Neuronal stem cell (in vitro differentiated cells): ENCODE measurements at regions not wholly inside any gene's neighbourhood (a gene's known extent, or its start where the extent isn't known, plus 50 kb on each side); places are given as distances from the start of the nearest gene placed in this dataset.

Source experiments
- DNase-seq: peaks from one replicate; pipeline ENCODE4 v3.0.0-alpha.2; 2013; ENCODE audit warnings: low spot score
- H2AFZ ChIP-seq: one replicate; pipeline ENCODE4 v1.6.1; 2013; ENCODE audit warnings: mild to moderate bottlenecking, low read length, inconsistent platforms
- H2AK5ac ChIP-seq: 2 replicates; pipeline ENCODE4 v1.6.1; 2013; ENCODE audit warnings: low read depth, mild to moderate bottlenecking, inconsistent platforms, low read length, moderate library complexity, mixed read lengths
- H2BK120ac ChIP-seq: 2 replicates; pipeline ENCODE4 v1.6.1; 2013; ENCODE audit warnings: low read depth, mild to moderate bottlenecking, inconsistent platforms, low read length, moderate library complexity, mixed read lengths
- H2BK12ac ChIP-seq: one replicate; pipeline ENCODE4 v1.6.1; 2013; ENCODE audit warnings: low read length, inconsistent platforms
- H2BK15ac ChIP-seq: 2 replicates; pipeline ENCODE4 v1.6.1; 2013; ENCODE audit warnings: mild to moderate bottlenecking, low read length, inconsistent platforms, mixed read lengths
- H2BK5ac ChIP-seq: one replicate; pipeline ENCODE4 v1.6.1; 2013; ENCODE audit warnings: inconsistent platforms, mild to moderate bottlenecking, low read length, moderate library complexity
- H3K14ac ChIP-seq: one replicate; pipeline ENCODE4 v1.6.1; 2013; ENCODE audit warnings: low read length, inconsistent platforms
- H3K18ac ChIP-seq: 2 replicates; pipeline ENCODE4 v1.6.1; 2013; ENCODE audit warnings: low read length, inconsistent platforms
- H3K23ac ChIP-seq: 2 replicates; pipeline ENCODE4 v1.6.1; 2013; ENCODE audit warnings: low read depth, mild to moderate bottlenecking, mixed read lengths, low read length, inconsistent platforms; ENCODE audit not compliant: poor library complexity
- H3K27ac ChIP-seq: replicated peaks from 3 replicates; pipeline ENCODE4 v1.5.1; 2013; ENCODE audit warnings: low read length, inconsistent platforms
- H3K27me3 ChIP-seq, 3 experiments: 2 replicates each; pipeline ENCODE4 v1.6.1; 2013; ENCODE audit warnings: low read length in 3 of 3, mild to moderate bottlenecking in 2 of 3, inconsistent platforms in 1 of 3, low read depth in 1 of 3, mixed read lengths in 1 of 3, moderate library complexity in 1 of 3; ENCODE audit not compliant: control insufficient read depth in 3 of 3, insufficient read depth in 3 of 3
- H3K36me3 ChIP-seq, 2 donors: replicated peaks in 1 of 2; 2 replicates each; pipeline ENCODE4 v1.6.1; 2013; ENCODE audit warnings: low read length in 2 of 2; ENCODE audit not compliant: control insufficient read depth in 2 of 2, insufficient read depth in 2 of 2
- H3K4ac ChIP-seq: 2 replicates; pipeline ENCODE4 v1.6.1; 2013; ENCODE audit warnings: inconsistent platforms, mild to moderate bottlenecking, low read length, moderate library complexity
- H3K4me1 ChIP-seq, 2 donors: 1 replicate in 1 of 2; 2 replicates in 1 of 2; pipeline ENCODE4 v1.6.1; 2013; ENCODE audit warnings: low read length in 2 of 2, low read depth in 1 of 2; ENCODE audit not compliant: control insufficient read depth in 2 of 2, insufficient read depth in 1 of 2
- H3K4me2 ChIP-seq: one replicate; pipeline ENCODE4 v1.6.1; 2013; ENCODE audit warnings: mild to moderate bottlenecking, low read length, inconsistent platforms; ENCODE audit not compliant: insufficient read depth, poor library complexity, severe bottlenecking
- H3K4me3 ChIP-seq, 2 donors: 2 replicates each; pipeline ENCODE4 v1.5.1; 2013; ENCODE audit warnings: low read length in 2 of 2, mild to moderate bottlenecking in 2 of 2, inconsistent platforms in 1 of 2, moderate library complexity in 1 of 2
- H3K79me1 ChIP-seq: one replicate; pipeline ENCODE4 v1.6.1; 2013; ENCODE audit warnings: low read depth, mild to moderate bottlenecking, inconsistent platforms, low read length, moderate library complexity
- H3K9ac ChIP-seq: one replicate; pipeline ENCODE4 v1.6.1; 2013; ENCODE audit warnings: mild to moderate bottlenecking, low read depth, low read length, inconsistent platforms; ENCODE audit not compliant: poor library complexity
- H3K9me3 ChIP-seq, 2 donors: replicated peaks in 1 of 2; 2 replicates each; pipeline versions ENCODE3 to v1.6.1; 2013; ENCODE audit warnings: low read length in 2 of 2, mild to moderate bottlenecking in 2 of 2, inconsistent platforms in 1 of 2, low read depth in 1 of 2, mixed read lengths in 1 of 2, moderate library complexity in 1 of 2; ENCODE audit not compliant: control insufficient read depth in 2 of 2, insufficient read depth in 1 of 2
- H4K8ac ChIP-seq: one replicate; pipeline ENCODE4 v1.6.1; 2013; ENCODE audit warnings: low read depth, mild to moderate bottlenecking, inconsistent platforms, low read length, moderate library complexity
- H4K91ac ChIP-seq: one replicate; pipeline ENCODE4 v1.6.1; 2013; ENCODE audit warnings: low read length, low read depth, mild to moderate bottlenecking, inconsistent platforms; ENCODE audit not compliant: poor library complexity
- WGBS, 2 donors: extraction: QIAGEN DNeasy Blood & Tissue Kit; methylation state at CpG; one replicate each; pipeline ENCODE4 v1.1.7; 2013; ENCODE audit warnings: missing lambda C conversion rate in 2 of 2, mixed read lengths in 1 of 2; ENCODE audit not compliant: insufficient read length in 2 of 2, insufficient replicate concordance in 1 of 2; ENCODE audit errors: extremely low coverage in 2 of 2; 5-methylcytosine and 5-hydroxymethylcytosine counted together

GRCh38 chr7:126227055-126227454 lies 1025.7 kb downstream of the GRM8 start:
- Histone ChIP-seq H3K27me3 (no peaks in the 10 kb centered on the region), H2AK5ac (no peak overlapping the region), H3K9me3 (no peaks in the 10 kb centered on the region), H3K4me2 (no peak overlapping the region), H3K14ac (no peak overlapping the region), H3K36me3 (no peaks in the 10 kb centered on the region), H3K4me3 (no peak overlapping the region), H3K23ac (no peak overlapping the region), H3K27ac (no peak overlapping the region), H4K8ac (no peak overlapping the region), H2BK120ac (no peak overlapping the region), H3K4ac (no peak overlapping the region), H4K91ac (no peak overlapping the region), H2BK5ac (no peak overlapping the region), H2BK12ac (no peak overlapping the region), H3K18ac (no peak overlapping the region), H3K79me1 (no peaks in the 10 kb centered on the region), H2AFZ (no peak overlapping the region), H3K9ac (no peak overlapping the region), H3K4me1 (peaks cover 0 to 6% of the 10 kb centered on the region in 2 donors), H2BK15ac (no peak overlapping the region)
- no peak for DNase-seq

GRCh38 chr7:126223729-126224128 lies 1029.0 kb downstream of the GRM8 start:
- no peak overlapping the region for H2AFZ ChIP-seq

GRCh38 chr7:126222782-126223181 lies 1030.0 kb downstream of the GRM8 start:
- Histone ChIP-seq H4K91ac (no peak overlapping the region), H3K79me1 (no peaks in the 10 kb centered on the region), H2BK5ac (no peak overlapping the region), H3K36me3 (peaks cover 0 to 2% of the 10 kb centered on the region in 2 donors), H2BK15ac (no peak overlapping the region), H2BK120ac (no peak overlapping the region), H3K4ac (no peak overlapping the region), H3K27me3 (no peaks in the 10 kb centered on the region), H3K18ac (no peak overlapping the region), H3K9ac (no peak overlapping the region), H2BK12ac (no peak overlapping the region), H4K8ac (no peak overlapping the region), H3K4me2 (no peak overlapping the region), H3K4me3 (no peak overlapping the region), H3K14ac (no peak overlapping the region), H2AFZ (peak overlapping the region; percentile 17), H3K9me3 (peaks cover 0 to 2% of the 10 kb centered on the region in 2 donors), H3K23ac (no peak overlapping the region), H3K4me1 (no peaks in the 10 kb centered on the region), H2AK5ac (no peak overlapping the region), H3K27ac (no peak overlapping the region)
- no peak for DNase-seq
- WGBS, 2 donors: no CpG with 5 or more reads among the region's 3 CpGs

More at GRCh38 chr7:126223729-126224128, 1029.0 kb downstream of the GRM8 start:
- no peak overlapping the region for H2AK5ac ChIP-seq
- no peak overlapping the region for H3K4me3 ChIP-seq
- H3K27me3 ChIP-seq: no peaks in the 10 kb centered on the region
- H4K91ac ChIP-seq: no peak overlapping the region
- no peak overlapping the region for H2BK12ac ChIP-seq
- no peak overlapping the region for H4K8ac ChIP-seq
- no peak overlapping the region for H3K14ac ChIP-seq
- DNase-seq: no peak
- H2BK5ac ChIP-seq: no peak overlapping the region
- no peak overlapping the region for H3K27ac ChIP-seq
- H3K4me1 ChIP-seq: no peaks in the 10 kb centered on the region
- no peak overlapping the region for H3K4ac ChIP-seq
- H3K36me3 ChIP-seq: peaks cover 0 to under 1% of the 10 kb centered on the region in 2 donors
- no peak overlapping the region for H3K23ac ChIP-seq
- no CpG with 5 or more reads among the region's 3 CpGs for whole genome bisulfite sequencing, 2 donors
- H2BK120ac ChIP-seq: no peak overlapping the region
- no peak overlapping the region for H2BK15ac ChIP-seq
- H3K79me1 ChIP-seq: no peaks in the 10 kb centered on the region
- H3K4me2 ChIP-seq: no peak overlapping the region
- H3K9ac ChIP-seq: no peak overlapping the region
- H3K9me3 ChIP-seq: peaks cover 0 to under 1% of the 10 kb centered on the region in 2 donors
- peak overlapping the region; percentile 21 for H3K18ac ChIP-seq

GRCh38 chr7:126215785-126216184 lies 1037.0 kb downstream of the GRM8 start:
- no CpG with 5 or more reads among the region's 2 CpGs for WGBS, 2 donors
- no peak overlapping the region for H2BK15ac ChIP-seq
- no peak overlapping the region for H3K9ac ChIP-seq
- H3K4me2 ChIP-seq: no peak overlapping the region
- no peaks in the 10 kb centered on the region for H3K4me1 ChIP-seq
- H4K91ac ChIP-seq: no peak overlapping the region
- H3K14ac ChIP-seq: no peak overlapping the region
- no peak overlapping the region for H2BK5ac ChIP-seq
- no peak overlapping the region for H3K18ac ChIP-seq
- no peak overlapping the region for H4K8ac ChIP-seq
- no peak overlapping the region for H3K4ac ChIP-seq
- H3K23ac ChIP-seq: no peak overlapping the region
- DNase-seq: no peak
- H2BK12ac ChIP-seq: no peak overlapping the region
- no peak overlapping the region for H2AK5ac ChIP-seq
- H3K79me1 ChIP-seq: no peaks in the 10 kb centered on the region
- no peak overlapping the region for H3K4me3 ChIP-seq
- no peak overlapping the region for H3K27ac ChIP-seq
- H3K27me3 ChIP-seq: no peaks in the 10 kb centered on the region
- H2AFZ ChIP-seq: no peak overlapping the region
- H3K36me3 ChIP-seq: peaks cover 0 to 2% of the 10 kb centered on the region in 2 donors
- peaks cover 0 to 2% of the 10 kb centered on the region in 2 donors for H3K9me3 ChIP-seq
- H2BK120ac ChIP-seq: no peak overlapping the region
